ENCODE measurements at regions not wholly inside any gene's neighbourhood (a gene's known extent, or its start where the extent isn't known, plus 50 kb on each side); places are given as distances from the start of the nearest gene placed in this dataset.

DNA sequence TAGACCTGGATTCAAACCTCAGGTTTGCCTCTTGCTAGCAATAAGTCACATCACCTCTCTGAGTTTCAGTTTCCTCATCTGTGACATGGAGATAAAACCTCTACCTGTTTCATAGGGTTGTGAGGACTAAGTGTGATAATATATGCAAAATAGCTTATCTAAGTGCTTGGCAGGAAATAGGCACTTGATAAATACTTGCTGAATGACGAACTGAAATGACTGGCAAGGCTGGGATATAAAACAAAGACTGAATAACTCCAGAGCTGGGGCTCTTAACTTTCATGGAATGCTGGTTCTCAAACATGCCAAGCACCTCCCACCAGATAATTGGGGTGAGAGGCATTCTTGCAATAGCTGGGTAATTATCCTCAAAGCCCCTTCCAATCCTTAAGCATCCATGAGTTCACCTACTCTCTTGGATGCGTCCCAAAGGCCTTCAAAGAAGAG, 87.6 kb downstream of the ADRB2 start:
- DNase-seq, result peak; percentile 24

GRCh38 chr5:148915224-148915817, 88.9 kb downstream of the ADRB2 start:
- DNase-seq, result no peak

DNA sequence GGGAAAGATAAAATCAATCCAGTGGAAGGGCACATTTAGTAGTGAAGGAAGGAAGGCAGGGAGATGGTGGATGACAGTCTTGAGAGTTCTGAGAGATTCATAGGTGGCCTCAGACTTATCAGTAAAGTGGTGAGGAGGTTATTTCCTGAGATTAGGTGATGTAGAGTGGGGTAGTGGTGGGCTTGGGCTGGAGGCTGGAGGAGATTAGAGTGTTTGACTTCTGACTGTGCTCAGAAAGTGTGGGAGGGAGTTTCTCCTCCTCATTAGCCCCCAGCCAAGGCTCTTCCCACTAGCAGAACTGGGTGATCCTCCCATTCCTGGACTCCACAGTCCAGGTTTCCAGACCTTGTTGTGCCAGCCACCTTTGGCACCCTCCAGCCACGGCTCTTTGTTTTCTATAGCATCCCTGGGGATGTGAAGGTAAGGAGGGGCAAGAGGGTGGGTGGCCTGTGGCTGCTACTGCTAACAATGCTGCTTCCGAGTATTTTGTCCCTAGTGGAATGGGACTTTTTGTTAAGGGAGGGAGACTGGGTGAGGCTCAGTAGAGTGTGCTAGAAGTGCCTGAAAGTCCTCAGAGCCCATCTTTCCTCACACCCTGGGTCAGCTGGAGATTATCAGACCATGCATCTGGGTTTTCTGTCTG, 94.4 kb downstream of the ADRB2 start:
- no peak for DNase-seq

DNA sequence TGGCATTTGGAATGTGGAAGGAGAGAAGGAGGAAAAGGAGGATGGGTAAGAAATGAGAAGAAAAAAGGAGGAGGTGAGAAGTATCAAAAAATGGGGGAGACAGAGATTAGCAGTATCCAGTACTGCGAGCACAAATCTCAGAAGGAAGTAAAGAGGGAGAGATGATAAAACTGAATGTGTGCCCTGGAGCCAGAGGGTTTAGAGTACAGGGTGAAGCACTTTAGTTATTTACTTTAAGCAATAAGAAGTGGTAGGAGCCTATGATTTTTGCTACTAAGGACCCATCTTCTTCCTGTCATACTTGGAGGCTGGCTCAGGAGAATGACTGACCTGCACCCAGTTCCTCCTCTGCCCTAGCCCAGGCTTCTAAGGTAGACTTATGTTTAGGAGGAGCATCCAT, 94.9 kb downstream of the ADRB2 start:
- DNase-seq, result no peak

- DNase-seq, result no peak
Observed at GRCh38 chr5:148922606-148923005, 96.2 kb downstream of the ADRB2 start.

DNA sequence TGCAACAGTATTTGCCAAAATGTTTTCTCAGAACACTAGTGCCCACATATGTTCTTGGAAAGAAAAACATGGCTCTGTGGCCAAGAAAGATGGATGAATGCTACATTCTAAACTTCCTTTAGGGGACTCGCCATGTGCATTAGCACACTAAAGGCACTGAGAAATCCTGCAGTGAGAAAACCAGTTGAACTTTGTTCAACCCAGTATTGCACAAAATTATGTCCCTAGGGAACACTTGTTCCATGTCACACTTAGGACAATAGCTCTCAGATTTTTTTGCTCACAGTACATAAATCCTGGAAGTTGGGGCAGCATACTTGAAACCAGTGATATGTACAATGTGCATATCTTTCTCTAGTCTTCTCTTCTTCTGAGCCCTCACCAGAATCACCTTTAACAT, 96.6 kb downstream of the ADRB2 start:
- no peak for DNase-seq

GRCh38 chr5:148924817-148925216, 98.4 kb downstream of the ADRB2 start:
- no peak for DNase-seq

DNA sequence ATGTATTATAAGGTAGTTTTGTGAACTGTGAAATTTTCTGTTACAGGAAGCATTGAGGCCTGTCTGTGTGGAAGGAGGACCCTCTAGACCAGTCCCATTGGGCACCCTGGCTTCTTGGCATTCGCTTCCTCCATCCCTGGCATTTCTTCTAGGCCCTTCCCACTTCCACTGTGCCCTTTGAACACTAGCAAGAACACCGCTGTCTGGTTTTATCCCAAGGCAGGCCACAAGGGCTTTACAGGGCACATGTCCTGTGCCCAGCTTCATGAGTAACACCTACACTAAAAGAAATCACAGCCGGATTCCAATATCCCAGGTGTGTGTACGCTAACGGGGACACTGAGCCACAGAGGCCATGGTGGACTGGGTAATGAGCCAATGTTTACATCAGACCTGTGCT, 99.8 kb downstream of the ADRB2 start:
- DNase-seq, result no peak

- DNase-seq, result no peak
Observed at GRCh38 chr5:148927307-148927946, 101.0 kb downstream of the ADRB2 start.

- no peak for DNase-seq
Observed at GRCh38 chr5:148928141-148928540, 101.7 kb downstream of the ADRB2 start.

- DNase-seq, result no peak
Observed at GRCh38 chr5:148931453-148932057, 105.1 kb downstream of the ADRB2 start.

GRCh38 chr5:148932355-148932935, 106.0 kb downstream of the ADRB2 start:
- DNase-seq, result no peak

DNA sequence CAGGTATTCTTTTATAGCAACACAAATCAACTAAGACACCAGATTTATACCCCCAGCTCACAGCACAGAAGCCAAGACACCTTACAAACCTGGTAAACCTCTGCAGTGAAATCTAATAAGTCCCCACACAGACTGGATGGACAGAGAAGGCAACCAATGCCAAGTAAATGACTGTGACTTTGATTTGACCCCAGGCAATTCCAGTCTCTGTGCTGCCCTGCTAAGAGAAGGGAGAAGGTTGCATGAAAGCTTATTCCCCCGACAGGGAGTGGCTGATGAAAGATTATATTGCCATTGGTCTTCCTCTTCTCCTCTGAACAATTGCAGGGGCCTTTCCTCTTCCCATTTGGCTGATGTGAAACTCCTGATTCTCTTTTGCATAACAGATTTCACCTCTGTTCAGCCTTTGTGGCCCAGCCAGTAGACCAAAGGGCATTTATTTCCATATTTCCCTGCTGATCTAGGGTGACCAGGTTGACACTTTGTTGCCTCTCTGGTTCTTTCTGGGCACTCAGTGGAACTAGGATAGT, 107.6 kb downstream of the ADRB2 start:
- no peak for DNase-seq

- DNase-seq, result no peak
Observed at GRCh38 chr5:148934895-148935400, 108.5 kb downstream of the ADRB2 start.

DNA sequence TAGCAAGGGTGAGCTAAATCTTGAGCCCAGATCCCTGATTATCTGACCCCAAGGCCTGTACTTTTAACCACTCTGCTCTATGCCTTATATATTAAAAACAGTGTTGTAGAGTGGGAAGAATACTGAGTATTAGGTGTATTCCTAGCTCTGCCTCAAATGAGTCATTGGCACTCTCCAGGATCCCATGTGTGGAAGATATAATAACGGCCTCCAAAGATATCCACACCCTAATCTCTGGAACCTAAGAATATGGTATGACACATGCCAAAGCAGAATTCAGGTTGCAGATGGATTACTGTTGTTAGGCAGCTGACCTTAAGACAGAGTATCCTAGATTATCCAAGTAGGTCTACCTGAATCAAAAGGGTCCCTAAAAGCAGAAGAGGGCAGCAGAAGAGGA, 110.8 kb downstream of the ADRB2 start:
- no peak for DNase-seq

DNA sequence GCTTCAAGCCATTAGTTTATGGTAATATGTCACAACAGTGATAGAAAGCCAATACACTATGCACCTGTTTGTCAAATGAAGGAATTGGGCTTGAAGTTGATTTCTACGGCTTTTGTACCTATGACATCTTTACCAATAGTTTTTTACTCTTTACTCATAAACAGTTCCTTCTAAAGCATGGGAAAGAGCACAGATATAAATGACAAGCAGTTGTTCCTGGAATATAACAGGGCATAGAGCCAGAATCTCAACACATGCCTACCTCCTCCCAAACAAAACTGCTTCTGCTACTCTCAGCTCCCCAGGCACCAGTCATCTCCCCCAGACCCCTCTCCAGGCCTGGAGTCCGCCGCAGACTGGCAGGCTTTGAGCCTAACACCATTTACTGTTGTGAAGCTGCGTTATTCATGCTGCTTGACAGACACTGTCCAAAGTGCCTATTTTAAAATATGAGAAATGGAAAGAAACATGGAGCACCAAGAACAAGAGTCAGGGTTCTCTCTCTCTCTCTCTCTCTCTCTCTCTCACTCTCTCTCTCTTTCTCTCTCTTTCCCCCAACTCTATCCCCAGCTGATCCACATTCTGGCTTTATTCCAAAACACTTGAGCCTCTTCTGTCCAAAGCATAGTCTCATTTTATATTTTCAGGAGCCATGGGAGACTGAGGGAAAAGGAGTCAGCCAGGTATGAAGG, 111.6 kb downstream of the ADRB2 start:
- no peak for DNase-seq

DNA sequence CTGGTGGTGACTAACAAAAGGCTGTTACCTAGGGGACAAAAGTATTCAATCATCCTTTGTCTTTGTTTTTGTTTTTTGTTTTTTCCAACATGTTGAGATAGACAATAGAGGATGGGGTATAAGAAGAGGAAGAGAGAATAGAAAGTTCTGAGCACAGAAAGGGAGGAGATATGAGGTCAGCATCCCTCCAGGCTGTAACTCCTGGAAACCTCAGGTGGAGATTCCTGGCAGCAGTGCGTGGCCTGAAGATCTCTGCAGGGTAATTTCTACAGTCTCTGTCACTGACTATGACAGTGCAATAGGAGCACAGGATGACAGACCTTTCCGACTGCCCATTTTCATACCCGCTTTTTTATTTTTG, 112.1 kb downstream of the ADRB2 start:
- DNase-seq, result no peak

DNA sequence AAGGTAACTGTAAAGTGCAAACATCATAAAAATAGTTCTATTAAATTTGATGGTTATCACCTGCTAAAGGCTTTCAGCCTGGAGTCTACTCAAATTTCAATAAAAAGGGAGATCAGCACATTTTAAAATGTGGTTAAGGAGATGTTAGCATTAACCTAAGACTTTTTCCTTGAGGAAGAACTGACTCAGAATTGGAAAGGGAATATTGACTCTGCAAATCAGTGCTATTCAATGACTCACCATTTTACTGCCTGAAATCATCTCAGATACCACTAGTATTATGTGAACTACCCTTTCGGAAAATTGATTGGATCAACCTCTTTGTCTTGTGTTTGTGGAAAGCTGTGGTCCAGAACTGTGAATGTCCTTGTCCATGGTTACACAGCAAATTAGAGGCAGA, 113.3 kb downstream of the ADRB2 start:
- peak; percentile 23 for DNase-seq

GRCh38 chr5:148941810-148942209, 115.4 kb downstream of the ADRB2 start:
- DNase-seq, result no peak

- no peak for DNase-seq
Observed at GRCh38 chr5:148949841-148950470, 112.9 kb downstream of the SH3TC2 start.

DNA sequence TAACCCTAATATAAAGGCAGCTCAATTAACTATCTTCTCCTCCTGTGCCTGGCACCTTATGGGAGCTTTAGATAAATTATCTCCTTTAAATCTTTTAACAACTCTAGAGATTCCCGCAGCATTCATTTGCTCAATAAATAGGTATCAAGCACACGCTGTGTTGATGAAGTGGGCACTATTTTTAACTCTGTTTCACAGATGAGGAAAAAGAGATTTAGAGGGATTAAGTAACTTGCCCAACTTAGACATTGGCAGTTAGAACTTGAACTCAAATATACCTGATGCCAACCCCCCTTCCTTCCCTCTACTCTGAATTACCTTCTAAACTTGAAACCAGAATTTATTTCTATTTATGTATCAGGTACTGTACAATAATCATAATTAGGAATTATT, 112.4 kb downstream of the SH3TC2 start:
- DNase-seq, result no peak

- DNase-seq, result no peak
Observed at GRCh38 chr5:148950892-148951291, 112.0 kb downstream of the SH3TC2 start.

Measured in amniotic stem cell (primary cell).